Ishikawa (cell line): ENCODE measurements at regions not wholly inside any gene's neighbourhood (a gene's known extent, or its start where the extent isn't known, plus 50 kb on each side); places are given as distances from the start of the nearest gene placed in this dataset.

ENCODE experiments used
- CEBPB ChIP-seq: IDR thresholded peaks from 2 replicates; pipeline ENCODE4 v1.6.1; 2012
- CREB1 ChIP-seq: IDR thresholded peaks from 2 replicates; pipeline ENCODE4 v1.6.1; 2012; ENCODE audit warnings: low read depth
- EGR1 ChIP-seq: IDR thresholded peaks from 2 replicates; pipeline ENCODE4 v1.6.1; 2012
- EP300 ChIP-seq: IDR thresholded peaks from 2 replicates; pipeline ENCODE4 v1.6.1; 2012; ENCODE audit warnings: borderline replicate concordance
- TF ChIP-seq, protein P1 (sequence below): IDR thresholded peaks from 2 replicates; pipeline ENCODE4 v1.6.1; 2012; ENCODE audit warnings: low read depth, mild to moderate bottlenecking
- TF ChIP-seq, protein P2 (sequence below): IDR thresholded peaks from 2 replicates; pipeline ENCODE4 v1.6.1; 2012

DNA sequence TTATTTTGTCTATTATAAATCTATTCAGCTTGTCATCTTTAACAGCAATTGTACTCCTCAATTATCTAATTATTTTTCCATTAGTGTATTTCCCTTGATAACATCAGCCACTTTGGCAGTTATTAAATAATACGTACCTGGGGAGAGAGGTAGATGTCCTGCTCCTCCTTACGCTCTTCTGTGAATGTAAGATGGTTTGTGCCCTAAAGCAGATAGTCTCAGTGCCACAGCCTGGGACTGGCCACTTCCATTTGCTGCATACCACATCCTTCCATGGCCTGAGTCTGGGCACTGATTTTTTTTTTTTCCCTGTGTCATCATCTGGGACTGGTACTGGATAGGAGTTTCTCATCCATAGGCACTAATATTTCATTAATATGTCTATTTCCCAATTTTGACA is 632.4 kb upstream of the LRRTM4 start:
- TF ChIP-seq, protein P1, sequence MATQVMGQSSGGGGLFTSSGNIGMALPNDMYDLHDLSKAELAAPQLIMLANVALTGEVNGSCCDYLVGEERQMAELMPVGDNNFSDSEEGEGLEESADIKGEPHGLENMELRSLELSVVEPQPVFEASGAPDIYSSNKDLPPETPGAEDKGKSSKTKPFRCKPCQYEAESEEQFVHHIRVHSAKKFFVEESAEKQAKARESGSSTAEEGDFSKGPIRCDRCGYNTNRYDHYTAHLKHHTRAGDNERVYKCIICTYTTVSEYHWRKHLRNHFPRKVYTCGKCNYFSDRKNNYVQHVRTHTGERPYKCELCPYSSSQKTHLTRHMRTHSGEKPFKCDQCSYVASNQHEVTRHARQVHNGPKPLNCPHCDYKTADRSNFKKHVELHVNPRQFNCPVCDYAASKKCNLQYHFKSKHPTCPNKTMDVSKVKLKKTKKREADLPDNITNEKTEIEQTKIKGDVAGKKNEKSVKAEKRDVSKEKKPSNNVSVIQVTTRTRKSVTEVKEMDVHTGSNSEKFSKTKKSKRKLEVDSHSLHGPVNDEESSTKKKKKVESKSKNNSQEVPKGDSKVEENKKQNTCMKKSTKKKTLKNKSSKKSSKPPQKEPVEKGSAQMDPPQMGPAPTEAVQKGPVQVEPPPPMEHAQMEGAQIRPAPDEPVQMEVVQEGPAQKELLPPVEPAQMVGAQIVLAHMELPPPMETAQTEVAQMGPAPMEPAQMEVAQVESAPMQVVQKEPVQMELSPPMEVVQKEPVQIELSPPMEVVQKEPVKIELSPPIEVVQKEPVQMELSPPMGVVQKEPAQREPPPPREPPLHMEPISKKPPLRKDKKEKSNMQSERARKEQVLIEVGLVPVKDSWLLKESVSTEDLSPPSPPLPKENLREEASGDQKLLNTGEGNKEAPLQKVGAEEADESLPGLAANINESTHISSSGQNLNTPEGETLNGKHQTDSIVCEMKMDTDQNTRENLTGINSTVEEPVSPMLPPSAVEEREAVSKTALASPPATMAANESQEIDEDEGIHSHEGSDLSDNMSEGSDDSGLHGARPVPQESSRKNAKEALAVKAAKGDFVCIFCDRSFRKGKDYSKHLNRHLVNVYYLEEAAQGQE, result no peak
- TF ChIP-seq CREB1, result no peak
- no peak for TF ChIP-seq EGR1
- TF ChIP-seq, protein P2, sequence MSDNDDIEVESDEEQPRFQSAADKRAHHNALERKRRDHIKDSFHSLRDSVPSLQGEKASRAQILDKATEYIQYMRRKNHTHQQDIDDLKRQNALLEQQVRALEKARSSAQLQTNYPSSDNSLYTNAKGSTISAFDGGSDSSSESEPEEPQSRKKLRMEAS, result no peak
- TF ChIP-seq EP300, result no peak
- TF ChIP-seq CEBPB, result no peak
